ENCODE measurements at regions not wholly inside any gene's neighbourhood (a gene's known extent, or its start where the extent isn't known, plus 50 kb on each side); places are given as distances from the start of the nearest gene placed in this dataset.

- no peak for DNase-seq (ENCODE audit: low read depth)
- TF ChIP-seq MYC (IDR thresholded peaks at IDR 0.05; ENCODE audit: low read depth, low read length): no peak
- TF ChIP-seq CTCF (IDR thresholded peaks at IDR 0.05; ENCODE audit: low read depth, low read length): no peak
- no peak for TF ChIP-seq MAX (IDR thresholded peaks at IDR 0.05; ENCODE audit: low read depth, low read length)
- TF ChIP-seq POLR2A (IDR thresholded peaks at IDR 0.05; ENCODE audit: extremely low read depth, insufficient read length): no peak
These were observed 346.6 kb downstream of the FSIP2 start for GRCh38 chr2:186085226-186085625.

GRCh38 chr2:186093174-186093573, 354.6 kb downstream of the FSIP2 start:
- no peak overlapping the region for H3K4me3 ChIP-seq (ENCODE audit: low read depth, low read length)
- DNase-seq (ENCODE audit: low read depth): no peak
- TF ChIP-seq MAX (IDR thresholded peaks at IDR 0.05; ENCODE audit: low read depth, low read length): no peak
- TF ChIP-seq CTCF (IDR thresholded peaks at IDR 0.05; ENCODE audit: low read depth, low read length): no peak
- TF ChIP-seq MYC (IDR thresholded peaks at IDR 0.05; ENCODE audit: low read depth, low read length): no peak
- TF ChIP-seq POLR2A (IDR thresholded peaks at IDR 0.05; ENCODE audit: extremely low read depth, insufficient read length): no peak

More at GRCh38 chr2:186085226-186085625, 346.6 kb downstream of the FSIP2 start:
- no peak overlapping the region for H3K4me3 ChIP-seq (ENCODE audit: low read depth, low read length)

GRCh38 chr2:186098821-186099220, 360.2 kb downstream of the FSIP2 start:
- DNase-seq (ENCODE audit: low read depth): no peak
- TF ChIP-seq CTCF (IDR thresholded peaks at IDR 0.05; ENCODE audit: low read depth, low read length) (no peak), MAX (IDR thresholded peaks at IDR 0.05; ENCODE audit: low read depth, low read length) (no peak), MYC (IDR thresholded peaks at IDR 0.05; ENCODE audit: low read depth, low read length) (no peak), POLR2A (IDR thresholded peaks at IDR 0.05; ENCODE audit: extremely low read depth, insufficient read length) (no peak)
- H3K4me3 ChIP-seq (ENCODE audit: low read depth, low read length): no peak overlapping the region

- no peak for DNase-seq (ENCODE audit: low read depth)
- TF ChIP-seq MAX (IDR thresholded peaks at IDR 0.05; ENCODE audit: low read depth, low read length) (no peak), POLR2A (IDR thresholded peaks at IDR 0.05; ENCODE audit: extremely low read depth, insufficient read length) (no peak), CTCF (IDR thresholded peaks at IDR 0.05; ENCODE audit: low read depth, low read length) (no peak), MYC (IDR thresholded peaks at IDR 0.05; ENCODE audit: low read depth, low read length) (no peak)
- no peak overlapping the region for H3K4me3 ChIP-seq (ENCODE audit: low read depth, low read length)
These were observed 361.2 kb downstream of the FSIP2 start for GRCh38 chr2:186099826-186100225.

GRCh38 chr2:186100636-186101035, 362.0 kb downstream of the FSIP2 start:
- DNase-seq (ENCODE audit: low read depth): no peak
- H3K4me3 ChIP-seq (ENCODE audit: low read depth, low read length): no peak overlapping the region
- no peak for TF ChIP-seq CTCF (IDR thresholded peaks at IDR 0.05; ENCODE audit: low read depth, low read length)
- no peak for TF ChIP-seq MYC (IDR thresholded peaks at IDR 0.05; ENCODE audit: low read depth, low read length)
- TF ChIP-seq POLR2A (IDR thresholded peaks at IDR 0.05; ENCODE audit: extremely low read depth, insufficient read length): no peak
- TF ChIP-seq MAX (IDR thresholded peaks at IDR 0.05; ENCODE audit: low read depth, low read length): no peak

GRCh38 chr2:186101616-186102015, 363.0 kb downstream of the FSIP2 start:
- peak; percentile 8 for DNase-seq (ENCODE audit: low read depth)
- no peak for TF ChIP-seq MAX (IDR thresholded peaks at IDR 0.05; ENCODE audit: low read depth, low read length)
- no peak for TF ChIP-seq POLR2A (IDR thresholded peaks at IDR 0.05; ENCODE audit: extremely low read depth, insufficient read length)
- no peak for TF ChIP-seq CTCF (IDR thresholded peaks at IDR 0.05; ENCODE audit: low read depth, low read length)
- H3K4me3 ChIP-seq (ENCODE audit: low read depth, low read length): no peak overlapping the region
